ENCODE measurements at regions not wholly inside any gene's neighbourhood (a gene's known extent, or its start where the extent isn't known, plus 50 kb on each side); places are given as distances from the start of the nearest gene placed in this dataset.

DNA sequence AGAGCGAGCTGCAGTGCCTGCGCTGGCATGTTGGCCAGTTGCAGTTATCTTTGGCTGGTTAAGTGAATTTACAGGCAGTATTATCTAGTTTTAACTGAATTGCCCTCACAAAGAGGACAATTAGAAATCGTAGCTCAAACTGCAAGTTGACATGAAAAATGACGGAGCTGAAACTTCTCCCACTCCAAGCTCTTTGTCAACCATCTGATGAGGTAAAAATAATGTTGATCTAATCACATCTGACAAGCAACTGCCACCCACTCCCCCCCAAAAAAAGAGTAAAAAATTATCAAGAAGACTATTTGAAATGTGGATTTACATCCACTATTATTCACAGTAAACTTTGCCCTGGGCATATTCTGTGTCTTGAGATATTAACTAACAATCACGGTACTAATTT is 84.7 kb upstream of the VASH1 start:
- Histone ChIP-seq H3K9ac (ENCODE audit: insufficient read depth, low read length) (no peak overlapping the region), H3K4me3 (replicated peaks in 1 of 4; ENCODE audit: control extremely low read depth in 1 of 4, insufficient read depth in 1 of 4, low read depth in 3 of 4, low read length in 4 of 4) (no peak overlapping the region), H3K4me1 (ENCODE audit: control insufficient read depth, extremely low read depth, insufficient read depth, low read length) (no peaks in the 10 kb centered on the region), H3K27me3 (ENCODE audit: control insufficient read depth, insufficient read depth, low read length) (no peaks in the 10 kb centered on the region), H3K36me3 (ENCODE audit: control insufficient read depth, insufficient read depth, low read length) (no peaks in the 10 kb centered on the region), H3K4me2 (ENCODE audit: extremely low read depth, insufficient read depth, low read length) (no peak overlapping the region), H3K79me2 (ENCODE audit: control insufficient read depth, insufficient read depth, low read length) (no peaks in the 10 kb centered on the region), H3K9me3 (ENCODE audit: control insufficient read depth, insufficient read depth, low read depth, low read length) (no peaks in the 10 kb centered on the region), H4K20me1 (ENCODE audit: control insufficient read depth, extremely low read depth, insufficient read depth, low read length) (no peaks in the 10 kb centered on the region), H2AFZ (ENCODE audit: low read length) (no peak overlapping the region), H3K27ac (ENCODE audit: insufficient read depth, low read length) (no peak overlapping the region)
- DNase-seq (ENCODE audit: low read depth in 2 of 2), result no peak
- TF ChIP-seq EZH2 (IDR thresholded peaks at IDR 0.05; ENCODE audit: low read length, missing control alignments), result no peak
- TF ChIP-seq, protein P1, sequence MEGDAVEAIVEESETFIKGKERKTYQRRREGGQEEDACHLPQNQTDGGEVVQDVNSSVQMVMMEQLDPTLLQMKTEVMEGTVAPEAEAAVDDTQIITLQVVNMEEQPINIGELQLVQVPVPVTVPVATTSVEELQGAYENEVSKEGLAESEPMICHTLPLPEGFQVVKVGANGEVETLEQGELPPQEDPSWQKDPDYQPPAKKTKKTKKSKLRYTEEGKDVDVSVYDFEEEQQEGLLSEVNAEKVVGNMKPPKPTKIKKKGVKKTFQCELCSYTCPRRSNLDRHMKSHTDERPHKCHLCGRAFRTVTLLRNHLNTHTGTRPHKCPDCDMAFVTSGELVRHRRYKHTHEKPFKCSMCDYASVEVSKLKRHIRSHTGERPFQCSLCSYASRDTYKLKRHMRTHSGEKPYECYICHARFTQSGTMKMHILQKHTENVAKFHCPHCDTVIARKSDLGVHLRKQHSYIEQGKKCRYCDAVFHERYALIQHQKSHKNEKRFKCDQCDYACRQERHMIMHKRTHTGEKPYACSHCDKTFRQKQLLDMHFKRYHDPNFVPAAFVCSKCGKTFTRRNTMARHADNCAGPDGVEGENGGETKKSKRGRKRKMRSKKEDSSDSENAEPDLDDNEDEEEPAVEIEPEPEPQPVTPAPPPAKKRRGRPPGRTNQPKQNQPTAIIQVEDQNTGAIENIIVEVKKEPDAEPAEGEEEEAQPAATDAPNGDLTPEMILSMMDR (conservative IDR thresholded peaks at IDR 0.05 in 1 of 2, IDR thresholded peaks at IDR 0.05 in 1 of 2; ENCODE audit: low read depth in 1 of 2, low read length in 2 of 2), result no peak

DNA sequence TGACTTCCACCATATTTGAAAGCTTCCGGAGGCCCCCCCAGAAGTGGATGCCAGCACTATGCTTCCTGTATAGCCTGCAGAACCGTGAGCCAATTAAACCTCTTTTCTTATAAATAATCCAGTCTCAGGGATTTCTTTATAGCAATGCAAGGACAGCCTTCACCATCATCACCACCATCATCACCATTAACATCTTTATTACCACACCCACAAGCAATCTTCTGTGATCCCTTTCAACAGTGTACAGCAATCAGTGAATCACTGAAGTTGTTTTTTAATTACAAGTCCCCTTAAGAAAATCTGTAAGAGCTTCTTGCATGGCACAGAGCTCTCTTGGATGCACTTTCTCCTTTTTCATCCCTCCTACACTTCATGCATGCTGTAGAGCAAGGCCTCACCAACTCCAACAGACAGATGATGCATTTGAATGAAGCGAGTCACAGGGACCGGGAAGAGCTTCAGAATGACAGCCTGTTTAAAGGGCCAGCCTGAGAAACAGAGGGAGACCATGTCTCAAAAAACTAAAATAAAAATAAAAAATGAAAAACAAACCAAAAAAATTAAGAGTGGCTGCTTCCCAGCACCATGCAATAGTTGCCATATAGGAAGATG is 83.6 kb upstream of the VASH1 start:
- DNase-seq (ENCODE audit: low read depth in 2 of 2), result no peak

DNA sequence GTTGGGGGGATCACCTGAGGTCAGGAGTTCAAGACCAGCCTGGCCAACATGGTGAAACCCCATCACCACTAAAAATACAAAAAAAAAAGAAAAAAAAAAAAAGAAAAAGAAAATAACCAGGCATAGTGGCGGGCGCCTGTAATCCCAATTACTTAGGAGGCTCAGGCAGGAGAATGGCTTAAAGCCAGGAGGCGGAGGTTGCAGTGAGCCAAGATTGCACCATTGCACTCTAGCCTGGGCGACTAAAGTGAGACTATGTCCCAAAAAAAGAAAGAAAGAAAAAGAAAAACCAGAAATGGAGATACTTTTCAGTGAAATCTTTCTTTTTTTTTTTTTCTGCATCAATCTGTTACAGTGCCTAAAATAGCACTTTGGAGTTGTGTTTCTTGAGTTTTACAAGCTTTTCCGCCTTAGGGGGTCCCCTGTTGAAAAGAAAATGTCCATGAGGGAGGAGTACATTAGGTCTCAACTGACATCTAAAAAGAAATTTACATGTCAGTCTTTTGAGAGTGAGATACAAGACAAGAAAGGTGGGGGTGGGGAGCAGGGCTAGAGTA is 82.9 kb upstream of the VASH1 start:
- Histone ChIP-seq H3K79me2 (ENCODE audit: control insufficient read depth, insufficient read depth, low read length) (no peaks in the 10 kb centered on the region), H3K9me3 (ENCODE audit: control insufficient read depth, insufficient read depth, low read depth, low read length) (no peaks in the 10 kb centered on the region), H3K4me2 (ENCODE audit: extremely low read depth, insufficient read depth, low read length) (no peak overlapping the region), H4K20me1 (ENCODE audit: control insufficient read depth, extremely low read depth, insufficient read depth, low read length) (no peaks in the 10 kb centered on the region), H3K9ac (ENCODE audit: insufficient read depth, low read length) (no peak overlapping the region), H3K4me3 (replicated peaks in 1 of 4; ENCODE audit: control extremely low read depth in 1 of 4, insufficient read depth in 1 of 4, low read depth in 3 of 4, low read length in 4 of 4) (no peak overlapping the region), H2AFZ (ENCODE audit: low read length) (no peak overlapping the region), H3K4me1 (ENCODE audit: control insufficient read depth, extremely low read depth, insufficient read depth, low read length) (no peaks in the 10 kb centered on the region), H3K27ac (ENCODE audit: insufficient read depth, low read length) (no peak overlapping the region), H3K36me3 (ENCODE audit: control insufficient read depth, insufficient read depth, low read length) (no peaks in the 10 kb centered on the region), H3K27me3 (ENCODE audit: control insufficient read depth, insufficient read depth, low read length) (no peaks in the 10 kb centered on the region)
- TF ChIP-seq, protein P1 (conservative IDR thresholded peaks at IDR 0.05 in 1 of 2, IDR thresholded peaks at IDR 0.05 in 1 of 2; ENCODE audit: low read depth in 1 of 2, low read length in 2 of 2), result no peak
- no peak for TF ChIP-seq EZH2 (IDR thresholded peaks at IDR 0.05; ENCODE audit: low read length, missing control alignments)
- DNase-seq (ENCODE audit: low read depth in 2 of 2), result no peak

More for the DNA sequence above, 83.6 kb upstream of the VASH1 start:
- no peaks in the 10 kb centered on the region for H3K36me3 ChIP-seq (ENCODE audit: control insufficient read depth, insufficient read depth, low read length)
- H3K79me2 ChIP-seq (ENCODE audit: control insufficient read depth, insufficient read depth, low read length), result no peaks in the 10 kb centered on the region
- no peak overlapping the region for H3K4me2 ChIP-seq (ENCODE audit: extremely low read depth, insufficient read depth, low read length)
- no peak overlapping the region for H3K4me3 ChIP-seq (replicated peaks in 1 of 4; ENCODE audit: control extremely low read depth in 1 of 4, insufficient read depth in 1 of 4, low read depth in 3 of 4, low read length in 4 of 4)
- H3K9me3 ChIP-seq (ENCODE audit: control insufficient read depth, insufficient read depth, low read depth, low read length), result no peaks in the 10 kb centered on the region
- no peak for TF ChIP-seq EZH2 (IDR thresholded peaks at IDR 0.05; ENCODE audit: low read length, missing control alignments)
- TF ChIP-seq, protein P1 (conservative IDR thresholded peaks at IDR 0.05 in 1 of 2, IDR thresholded peaks at IDR 0.05 in 1 of 2; ENCODE audit: low read depth in 1 of 2, low read length in 2 of 2), result no peak
- no peak overlapping the region for H3K9ac ChIP-seq (ENCODE audit: insufficient read depth, low read length)
- H3K4me1 ChIP-seq (ENCODE audit: control insufficient read depth, extremely low read depth, insufficient read depth, low read length), result no peaks in the 10 kb centered on the region
- H3K27me3 ChIP-seq (ENCODE audit: control insufficient read depth, insufficient read depth, low read length), result no peaks in the 10 kb centered on the region
- no peak overlapping the region for H2AFZ ChIP-seq (ENCODE audit: low read length)
- H3K27ac ChIP-seq (ENCODE audit: insufficient read depth, low read length), result no peak overlapping the region
- no peaks in the 10 kb centered on the region for H4K20me1 ChIP-seq (ENCODE audit: control insufficient read depth, extremely low read depth, insufficient read depth, low read length)

All from fibroblast of lung (primary cell).